Left ventricle myocardium inferior (tissue), 1 donor: ENCODE measurements at regions not wholly inside any gene's neighbourhood (a gene's known extent, or its start where the extent isn't known, plus 50 kb on each side); places are given as distances from the start of the nearest gene placed in this dataset.

Experiments
- DNase-seq: peaks from one replicate; pipeline ENCODE4 v3.0.0-alpha.2; 2020
- H3K27ac ChIP-seq: fragments of 200-600 bp; replicated peaks from 2 replicates; pipeline ENCODE4 v1.8.0; 2021
- H3K27me3 ChIP-seq: fragments of 200-600 bp; 2 replicates; pipeline ENCODE4 v1.8.0; 2021; ENCODE audit warnings: low read depth
- H3K36me3 ChIP-seq: fragments of 200-600 bp; 2 replicates; pipeline ENCODE4 v1.8.0; 2021
- H3K4me1 ChIP-seq: fragments of 200-600 bp; 2 replicates; pipeline ENCODE4 v1.8.0; 2021
- H3K4me3 ChIP-seq: fragments of 200-600 bp; 2 replicates; pipeline ENCODE4 v1.8.0; 2021; ENCODE audit warnings: mild to moderate bottlenecking, moderate library complexity
- H3K9me3 ChIP-seq: fragments of 200-600 bp; replicated peaks from 2 replicates; pipeline ENCODE4 v1.8.0; 2021
- CTCF ChIP-seq: fragments of 200-600 bp; IDR thresholded peaks from 2 replicates; pipeline ENCODE4 v1.8.0; 2021; ENCODE audit warnings: antibody characterized with exemption, mild to moderate bottlenecking, borderline replicate concordance
- intact Hi-C: fragments of 100-400 bp; cut with micrococcal nuclease; formaldehyde crosslinking; loops from one replicate; pipeline ENCODE4 v1.11.0; 2022
- donor health status: DM: no; HTN: yes; CAD: no; lungs with severe emphysema.

- Histone ChIP-seq H3K9me3 (no peaks in the 10 kb centered on the region), H3K36me3 (no peaks in the 10 kb centered on the region), H3K27me3 (peaks cover 15% of the 10 kb centered on the region), H3K4me3 (no peak overlapping the region), H3K27ac (no peak overlapping the region), H3K4me1 (no peaks in the 10 kb centered on the region)
- DNase-seq, result no peak
- no peak for TF ChIP-seq CTCF
- intact Hi-C loops, result no loop called here
Measured at GRCh38 chr2:2561346-2562095, 230.4 kb upstream of the MYT1L start.

- intact Hi-C loops, result no loop called here
- DNase-seq, result no peak
- no peak overlapping the region for H3K4me3 ChIP-seq
- H3K9me3 ChIP-seq, result no peaks in the 10 kb centered on the region
- no peaks in the 10 kb centered on the region for H3K4me1 ChIP-seq
- no peak overlapping the region for H3K27ac ChIP-seq
- no peak for TF ChIP-seq CTCF
- peaks cover 15% of the 10 kb centered on the region for H3K27me3 ChIP-seq
- no peaks in the 10 kb centered on the region for H3K36me3 ChIP-seq
Measured at GRCh38 chr2:2560374-2561015, 229.4 kb upstream of the MYT1L start.

GRCh38 chr2:2558476-2558875, 227.4 kb upstream of the MYT1L start:
- intact Hi-C loops, result no loop called here

GRCh38 chr2:2557475-2557874, 226.4 kb upstream of the MYT1L start:
- intact Hi-C loops, result no loop called here
- no peak overlapping the region for H3K4me3 ChIP-seq

More at GRCh38 chr2:2558476-2558875, 227.4 kb upstream of the MYT1L start:
- DNase-seq, result no peak
- Histone ChIP-seq H3K4me1 (no peaks in the 10 kb centered on the region), H3K4me3 (no peak overlapping the region), H3K27me3 (peaks cover 9% of the 10 kb centered on the region), H3K9me3 (peaks cover 13% of the 10 kb centered on the region), H3K36me3 (no peaks in the 10 kb centered on the region), H3K27ac (no peak overlapping the region)
- TF ChIP-seq CTCF, result no peak

GRCh38 chr2:2550856-2551255, 219.8 kb upstream of the MYT1L start:
- no peaks in the 10 kb centered on the region for H3K36me3 ChIP-seq
- no peaks in the 10 kb centered on the region for H3K4me1 ChIP-seq
- H3K4me3 ChIP-seq, result no peak overlapping the region
- intact Hi-C loops, result no loop called here
- H3K9me3 ChIP-seq, result peaks cover 37% of the 10 kb centered on the region
- no peaks in the 10 kb centered on the region for H3K27me3 ChIP-seq
- no peak for TF ChIP-seq CTCF
- DNase-seq, result no peak
- no peak overlapping the region for H3K27ac ChIP-seq

More at GRCh38 chr2:2557475-2557874, 226.4 kb upstream of the MYT1L start:
- no peak for TF ChIP-seq CTCF
- Histone ChIP-seq H3K36me3 (no peaks in the 10 kb centered on the region), H3K4me1 (no peaks in the 10 kb centered on the region), H3K27ac (no peak overlapping the region), H3K9me3 (peaks cover 23% of the 10 kb centered on the region), H3K27me3 (peaks cover 4% of the 10 kb centered on the region)
- DNase-seq, result no peak
